ENCODE measurements at regions not wholly inside any gene's neighbourhood (a gene's known extent, or its start where the extent isn't known, plus 50 kb on each side); places are given as distances from the start of the nearest gene placed in this dataset.

- TF ChIP-seq EZH2 (IDR thresholded peaks at IDR 0.05; ENCODE audit: insufficient read depth, poor library complexity, severe bottlenecking) (no peak), EZH2phosphoT487 (IDR thresholded peaks at IDR 0.05; ENCODE audit: insufficient read depth, low read depth) (no peak)
Measured at GRCh38 chr21:28464988-28465387, 527.7 kb downstream of the LTN1 start.

All from GM23248 (cell line).